HepG2 (cell line): ENCODE measurements at regions not wholly inside any gene's neighbourhood (a gene's known extent, or its start where the extent isn't known, plus 50 kb on each side); places are given as distances from the start of the nearest gene placed in this dataset.

Experiments used
- AFF4 ChIP-seq: sonication (generic); formaldehyde crosslinking; IDR thresholded peaks from 2 replicates; pipeline ENCODE4 v1.4.0; 2020; ENCODE audit warnings: missing genetic modification reagents
- ARHGAP35 ChIP-seq: sonication (generic); formaldehyde crosslinking; IDR thresholded peaks from 2 replicates; pipeline ENCODE4 v1.9.0; 2022; ENCODE audit warnings: mild to moderate bottlenecking, inconsistent platforms, moderate library complexity, missing genetic modification reagents, borderline replicate concordance
- BRF2 ChIP-seq: sonication (generic); formaldehyde crosslinking; IDR thresholded peaks from 2 replicates; pipeline ENCODE4 v1.8.1; 2022; ENCODE audit warnings: mild to moderate bottlenecking, missing genetic modification reagents
- CTCF ChIP-seq: sonication (generic); formaldehyde crosslinking; IDR thresholded peaks from 2 replicates; pipeline ENCODE4 v1.5.0; 2020; ENCODE audit warnings: mild to moderate bottlenecking, missing genetic modification reagents, moderate library complexity
- GABPA ChIP-seq, 2 experiments: IDR thresholded peaks; 2 replicates each; pipeline ENCODE4 v1.6.1; 2011 to 2016; ENCODE audit warnings: low read depth in 2 of 2, low read length in 1 of 2, missing biosample characterization in 1 of 2, missing genetic modification characterization in 1 of 2
- GLI4 ChIP-seq: sonication (generic); formaldehyde crosslinking; IDR thresholded peaks from 2 replicates; pipeline ENCODE4 v1.5.1; 2020; ENCODE audit warnings: missing genetic modification reagents, mild to moderate bottlenecking, moderate library complexity, borderline replicate concordance
- MXD3 ChIP-seq: IDR thresholded peaks from 2 replicates; pipeline ENCODE4 v1.6.1; 2016; ENCODE audit warnings: mild to moderate bottlenecking, missing biosample characterization, missing genetic modification reagents
- SETDB1 ChIP-seq: sonication (generic); formaldehyde crosslinking; IDR thresholded peaks from 2 replicates; pipeline ENCODE4 v1.5.1; 2020; ENCODE audit warnings: missing genetic modification reagents, mild to moderate bottlenecking, borderline replicate concordance
- ZNF207 ChIP-seq: fragments of 450-650 bp; IDR thresholded peaks from 2 replicates; pipeline ENCODE4 v1.6.1; 2016; ENCODE audit warnings: antibody characterized with exemption, borderline replicate concordance
- ZNF513 ChIP-seq: sonication (generic); formaldehyde crosslinking; conservative IDR thresholded peaks from 2 replicates; pipeline ENCODE4 v1.5.0; 2020; ENCODE audit warnings: missing genetic modification reagents
- ZNF639 ChIP-seq: conservative IDR thresholded peaks from 2 replicates; pipeline ENCODE4 v1.6.1; 2018; ENCODE audit warnings: missing genetic modification reagents
- ZNF772 ChIP-seq: sonication (generic); formaldehyde crosslinking; IDR thresholded peaks from 2 replicates; pipeline ENCODE4 v1.5.0; 2020; ENCODE audit warnings: mild to moderate bottlenecking, missing genetic modification reagents
- ZUFSP ChIP-seq: sonication (generic); formaldehyde crosslinking; IDR thresholded peaks from 2 replicates; pipeline ENCODE4 v1.9.0; 2021; ENCODE audit warnings: missing genetic modification reagents, mild to moderate bottlenecking, borderline replicate concordance

- TF ChIP-seq ZNF772 = no peak
- no peak for TF ChIP-seq BRF2 (CRISPR knock-in tag)
- TF ChIP-seq SETDB1 (CRISPR knock-in tag) = no peak
- TF ChIP-seq ZNF513 (CRISPR knock-in tag) = no peak
- no peak for TF ChIP-seq ARHGAP35 (CRISPR knock-in tag)
- no peak for TF ChIP-seq MXD3 (CRISPR knock-in tag)
- TF ChIP-seq ZUFSP (CRISPR knock-in tag) = no peak
- TF ChIP-seq GABPA (IDR thresholded peaks at IDR 0.05; ENCODE audit: low read depth, low read length) = no peak
- no peak for TF ChIP-seq GABPA (CRISPR knock-in tag; IDR thresholded peaks at IDR 0.05; ENCODE audit: low read depth)
- no peak for TF ChIP-seq ZNF639 (CRISPR knock-in tag)
- TF ChIP-seq AFF4 (CRISPR knock-in tag) = no peak
- no peak for TF ChIP-seq GLI4
- no peak for TF ChIP-seq ZNF207
- TF ChIP-seq CTCF (CRISPR knock-in tag) = no peak
These were observed 120.1 kb upstream of the RIMS1 start for GRCh38 chr6:71766146-71766760.
